Thoracic aorta (tissue), 2 donors: ENCODE measurements at regions not wholly inside any gene's neighbourhood (a gene's known extent, or its start where the extent isn't known, plus 50 kb on each side); places are given as distances from the start of the nearest gene placed in this dataset.

Source experiments
- ATAC-seq: fragments of 150-250 bp; one replicate; pipeline ENCODE4 v1.8.0; 2017; ENCODE audit warnings: low read depth; ENCODE audit not compliant: insufficient number of reproducible peaks, low FRiP score
- DNase-seq: peaks from one replicate; pipeline ENCODE4 v3.0.0-alpha.2; 2020; ENCODE audit warnings: low spot score
- H3K27ac ChIP-seq, 2 donors: fragments of 200-600 bp; sonication (generic); 1 replicate in 1 of 2; 2 replicates in 1 of 2; pipeline ENCODE4 v1.5.1; 2016; ENCODE audit warnings: mild to moderate bottlenecking in 2 of 2, moderate library complexity in 2 of 2
- H3K27me3 ChIP-seq: fragments of 200-600 bp; sonication (generic); replicated peaks from 2 replicates; pipeline ENCODE4 v1.6.0; 2016; ENCODE audit warnings: mild to moderate bottlenecking; ENCODE audit not compliant: insufficient read depth
- H3K36me3 ChIP-seq: fragments of 200-600 bp; sonication (generic); one replicate; pipeline ENCODE4 v1.5.1; 2016
- H3K4me1 ChIP-seq, 2 donors: fragments of 200-600 bp; sonication (generic); 1 replicate in 1 of 2; 2 replicates in 1 of 2; pipeline versions ENCODE4 v1.5.1 to v1.6.0; 2016; ENCODE audit warnings: low read depth in 2 of 2, mild to moderate bottlenecking in 1 of 2; ENCODE audit not compliant: control insufficient read depth in 1 of 2
- H3K4me3 ChIP-seq: fragments of 200-600 bp; sonication (generic); 2 replicates; pipeline ENCODE4 v1.5.1; 2016; ENCODE audit warnings: mild to moderate bottlenecking
- H3K9me3 ChIP-seq: fragments of 200-600 bp; sonication (generic); 2 replicates; pipeline ENCODE4 v1.5.1; 2016
- CTCF ChIP-seq: fragments of 200-600 bp; sonication (generic); IDR thresholded peaks from one replicate; pipeline ENCODE4 v1.5.1; 2019; ENCODE audit warnings: antibody characterized with exemption

- Histone ChIP-seq H3K36me3 (no peaks in the 10 kb centered on the region), H3K27me3 (no peaks in the 10 kb centered on the region), H3K4me3 (no peak overlapping the region), H3K9me3 (peaks cover 2% of the 10 kb centered on the region), H3K4me1 (no peaks in the 10 kb centered on the region), H3K27ac (no peak overlapping the region)
- ATAC-seq (no peak), DNase-seq (no peak)
- TF ChIP-seq CTCF: no peak
Observed at GRCh38 chr7:34385384-34385783, 272.6 kb upstream of the NPSR1 start.

GRCh38 chr7:34389332-34390078 lies 268.5 kb upstream of the NPSR1 start:
- no peak for TF ChIP-seq CTCF
- DNase-seq: no peak
- no peak for ATAC-seq

GRCh38 chr7:34390103-34390502 lies 267.9 kb upstream of the NPSR1 start:
- TF ChIP-seq CTCF: no peak
- no peaks in the 10 kb centered on the region for H3K36me3 ChIP-seq
- DNase-seq: no peak
- no peaks in the 10 kb centered on the region for H3K9me3 ChIP-seq
- no peaks in the 10 kb centered on the region for H3K27me3 ChIP-seq
- no peaks in the 10 kb centered on the region for H3K4me1 ChIP-seq
- no peak for ATAC-seq
- no peak overlapping the region for H3K4me3 ChIP-seq
- H3K27ac ChIP-seq: no peak overlapping the region

More at GRCh38 chr7:34389332-34390078, 268.5 kb upstream of the NPSR1 start:
- Histone ChIP-seq H3K4me1 (no peaks in the 10 kb centered on the region), H3K4me3 (no peak overlapping the region), H3K27me3 (no peaks in the 10 kb centered on the region), H3K27ac (no peak overlapping the region), H3K36me3 (no peaks in the 10 kb centered on the region), H3K9me3 (no peaks in the 10 kb centered on the region)

- H3K36me3 ChIP-seq: no peaks in the 10 kb centered on the region
- ATAC-seq (no peak), DNase-seq (no peak)
- H3K9me3 ChIP-seq: no peaks in the 10 kb centered on the region
- H3K27me3 ChIP-seq: no peaks in the 10 kb centered on the region
- H3K27ac ChIP-seq: no peak overlapping the region
- no peaks in the 10 kb centered on the region for H3K4me1 ChIP-seq
- no peak overlapping the region for H3K4me3 ChIP-seq
- TF ChIP-seq CTCF: no peak
Observed at GRCh38 chr7:34392972-34393371, 265.0 kb upstream of the NPSR1 start.

GRCh38 chr7:34396437-34397064 lies 261.5 kb upstream of the NPSR1 start:
- TF ChIP-seq CTCF: no peak
- no peaks in the 10 kb centered on the region for H3K4me1 ChIP-seq
- H3K9me3 ChIP-seq: no peaks in the 10 kb centered on the region
- H3K4me3 ChIP-seq: no peak overlapping the region
- ATAC-seq (no peak), DNase-seq (no peak)
- no peak overlapping the region for H3K27ac ChIP-seq
- H3K36me3 ChIP-seq: no peaks in the 10 kb centered on the region
- H3K27me3 ChIP-seq: no peaks in the 10 kb centered on the region
